Uterus (tissue), 3 donors: ENCODE measurements at regions not wholly inside any gene's neighbourhood (a gene's known extent, or its start where the extent isn't known, plus 50 kb on each side); places are given as distances from the start of the nearest gene placed in this dataset.
"Not testable (repeated sequence)": the region's sequence is repeated elsewhere in the genome, so short reads cannot be mapped to it uniquely, and the experiment has no call there.

Experiments used
- DNase-seq, 2 donors: peaks; one replicate each; pipeline ENCODE4 v3.0.0-alpha.2; 2019 to 2020
- H3K27ac ChIP-seq, 2 donors: fragments of 200-600 bp; sonication (generic); 1 replicate in 1 of 2; 2 replicates in 1 of 2; pipeline ENCODE4 v1.5.1; 2016 to 2018
- H3K27me3 ChIP-seq, 2 donors: fragments of 200-600 bp; sonication (generic); one replicate each; pipeline ENCODE4 v1.5.1; 2018 to 2019; ENCODE audit warnings: control low read depth in 1 of 2
- H3K36me3 ChIP-seq, 2 donors: fragments of 200-600 bp; sonication (generic); one replicate each; pipeline ENCODE4 v1.5.1; 2019; ENCODE audit warnings: control low read depth in 1 of 2
- H3K4me1 ChIP-seq, 2 donors: fragments of 200-600 bp; sonication (generic); one replicate each; pipeline ENCODE4 v1.5.1; 2018 to 2019; ENCODE audit warnings: control low read depth in 1 of 2
- H3K4me3 ChIP-seq, 2 donors: fragments of 200-600 bp; sonication (generic); 1 replicate in 1 of 2; 2 replicates in 1 of 2; pipeline ENCODE4 v1.5.1; 2018 to 2019; ENCODE audit warnings: mild to moderate bottlenecking in 1 of 2
- H3K9me3 ChIP-seq, 2 donors: fragments of 200-600 bp; sonication (generic); one replicate each; pipeline ENCODE4 v1.5.1; 2019; ENCODE audit warnings: control low read depth in 1 of 2
- POLR2A ChIP-seq, 2 donors: fragments of 450-650 bp; IDR thresholded peaks; one replicate each; pipeline ENCODE4 v1.6.1; 2016; ENCODE audit warnings: antibody characterized with exemption in 2 of 2, mild to moderate bottlenecking in 1 of 2, moderate library complexity in 1 of 2
- intact Hi-C: fragments of 100-400 bp; cut with DNase I; formaldehyde crosslinking; loops from one replicate; pipeline ENCODE4 v1.15.1; 2023; ENCODE audit warnings: low total_unique reads
- TF ChIP-seq, protein P1 (sequence below), 4 experiments: fragments of 200-600 bp in 2 of 4; fragments of 450-650 bp in 2 of 4; sonication (generic) in 2 of 4; IDR thresholded peaks; one replicate each; pipeline ENCODE4 v1.5.1; 2016 to 2019; ENCODE audit warnings: antibody characterized with exemption in 4 of 4, mild to moderate bottlenecking in 2 of 4, moderate library complexity in 1 of 4
- donor health status: DM: yes; HTN: yes; CAD: no.

DNA sequence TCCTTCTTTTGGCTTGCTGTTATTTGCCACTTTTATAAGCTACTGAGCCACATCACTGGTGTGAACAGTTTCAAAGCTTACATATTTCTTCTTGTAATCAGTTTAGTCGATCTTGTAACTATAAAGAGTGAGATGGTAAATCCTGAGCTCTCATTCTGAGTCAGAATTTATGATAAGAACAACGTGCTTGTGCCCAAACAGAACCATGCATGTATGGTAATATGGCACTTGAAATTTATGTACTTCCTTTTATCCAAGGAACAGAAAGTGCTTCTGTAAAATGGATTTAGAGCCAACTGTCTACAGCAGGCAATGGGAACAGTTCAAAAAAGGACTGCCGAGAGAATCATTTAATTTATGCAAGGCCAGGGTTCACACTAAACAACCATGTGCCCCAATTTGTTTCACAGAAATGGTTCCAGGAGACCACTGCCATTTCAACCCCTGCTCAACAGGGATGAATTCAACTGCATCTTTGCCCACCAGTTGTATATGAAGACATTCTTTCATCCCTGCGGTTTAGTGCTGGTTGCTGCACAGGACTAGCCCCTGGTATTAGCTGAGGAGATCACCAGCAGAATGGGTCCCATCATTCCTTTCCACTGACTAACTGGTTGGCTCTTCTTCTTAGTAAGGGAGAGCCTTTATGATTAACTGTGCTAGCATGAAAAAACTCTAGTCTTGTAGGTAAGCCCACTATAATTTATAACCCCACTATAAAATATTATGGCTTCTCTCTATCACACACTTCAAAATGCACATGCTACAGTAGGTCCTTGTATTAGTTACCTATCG, 162.9 kb upstream of the PGRMC2 start:
- intact Hi-C loops: loop anchor here (5.0 kb wide), 1 partner anchor 362 kb away; no protein-coding TSS in a partner anchor
- Histone ChIP-seq H3K4me1 (no peaks in the 10 kb centered on the region), H3K27ac (no peak overlapping the region), H3K9me3 (no peaks in the 10 kb centered on the region), H3K36me3 (no peaks in the 10 kb centered on the region), H3K27me3 (no peaks in the 10 kb centered on the region), H3K4me3 (no peak overlapping the region)
- TF ChIP-seq, protein P1, sequence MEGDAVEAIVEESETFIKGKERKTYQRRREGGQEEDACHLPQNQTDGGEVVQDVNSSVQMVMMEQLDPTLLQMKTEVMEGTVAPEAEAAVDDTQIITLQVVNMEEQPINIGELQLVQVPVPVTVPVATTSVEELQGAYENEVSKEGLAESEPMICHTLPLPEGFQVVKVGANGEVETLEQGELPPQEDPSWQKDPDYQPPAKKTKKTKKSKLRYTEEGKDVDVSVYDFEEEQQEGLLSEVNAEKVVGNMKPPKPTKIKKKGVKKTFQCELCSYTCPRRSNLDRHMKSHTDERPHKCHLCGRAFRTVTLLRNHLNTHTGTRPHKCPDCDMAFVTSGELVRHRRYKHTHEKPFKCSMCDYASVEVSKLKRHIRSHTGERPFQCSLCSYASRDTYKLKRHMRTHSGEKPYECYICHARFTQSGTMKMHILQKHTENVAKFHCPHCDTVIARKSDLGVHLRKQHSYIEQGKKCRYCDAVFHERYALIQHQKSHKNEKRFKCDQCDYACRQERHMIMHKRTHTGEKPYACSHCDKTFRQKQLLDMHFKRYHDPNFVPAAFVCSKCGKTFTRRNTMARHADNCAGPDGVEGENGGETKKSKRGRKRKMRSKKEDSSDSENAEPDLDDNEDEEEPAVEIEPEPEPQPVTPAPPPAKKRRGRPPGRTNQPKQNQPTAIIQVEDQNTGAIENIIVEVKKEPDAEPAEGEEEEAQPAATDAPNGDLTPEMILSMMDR (IDR thresholded peaks at IDR 0.05): no peak
- TF ChIP-seq POLR2A (IDR thresholded peaks at IDR 0.05): no peak
- DNase-seq: no peak

DNA sequence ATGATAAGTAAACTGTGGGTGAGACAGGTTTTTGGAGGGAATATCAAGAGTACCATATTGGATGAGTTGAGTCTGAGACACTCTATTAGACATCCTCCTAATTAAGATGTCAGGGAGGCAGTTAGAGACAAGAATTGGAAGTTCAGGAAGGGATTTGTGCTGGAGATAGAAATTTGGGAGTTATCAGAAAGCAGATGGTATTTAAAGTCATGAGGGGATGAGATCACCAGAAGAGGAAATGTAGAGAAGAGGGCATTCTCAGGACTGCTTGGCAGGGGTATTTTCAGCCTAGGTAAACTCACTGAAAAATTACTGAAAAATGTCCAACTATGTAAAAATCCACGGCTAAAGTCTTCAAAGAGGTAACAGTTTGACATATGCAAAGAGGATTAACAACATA, 161.6 kb upstream of the PGRMC2 start:
- no peaks in the 10 kb centered on the region for H3K27me3 ChIP-seq
- no peaks in the 10 kb centered on the region for H3K9me3 ChIP-seq
- no peak for DNase-seq
- TF ChIP-seq, protein P1 (IDR thresholded peaks at IDR 0.05): no peak
- TF ChIP-seq POLR2A (IDR thresholded peaks at IDR 0.05): no peak
- H3K27ac ChIP-seq: no peak overlapping the region
- intact Hi-C loops: no loop called here
- H3K4me1 ChIP-seq: no peaks in the 10 kb centered on the region
- H3K36me3 ChIP-seq: no peaks in the 10 kb centered on the region
- no peak overlapping the region for H3K4me3 ChIP-seq

DNA sequence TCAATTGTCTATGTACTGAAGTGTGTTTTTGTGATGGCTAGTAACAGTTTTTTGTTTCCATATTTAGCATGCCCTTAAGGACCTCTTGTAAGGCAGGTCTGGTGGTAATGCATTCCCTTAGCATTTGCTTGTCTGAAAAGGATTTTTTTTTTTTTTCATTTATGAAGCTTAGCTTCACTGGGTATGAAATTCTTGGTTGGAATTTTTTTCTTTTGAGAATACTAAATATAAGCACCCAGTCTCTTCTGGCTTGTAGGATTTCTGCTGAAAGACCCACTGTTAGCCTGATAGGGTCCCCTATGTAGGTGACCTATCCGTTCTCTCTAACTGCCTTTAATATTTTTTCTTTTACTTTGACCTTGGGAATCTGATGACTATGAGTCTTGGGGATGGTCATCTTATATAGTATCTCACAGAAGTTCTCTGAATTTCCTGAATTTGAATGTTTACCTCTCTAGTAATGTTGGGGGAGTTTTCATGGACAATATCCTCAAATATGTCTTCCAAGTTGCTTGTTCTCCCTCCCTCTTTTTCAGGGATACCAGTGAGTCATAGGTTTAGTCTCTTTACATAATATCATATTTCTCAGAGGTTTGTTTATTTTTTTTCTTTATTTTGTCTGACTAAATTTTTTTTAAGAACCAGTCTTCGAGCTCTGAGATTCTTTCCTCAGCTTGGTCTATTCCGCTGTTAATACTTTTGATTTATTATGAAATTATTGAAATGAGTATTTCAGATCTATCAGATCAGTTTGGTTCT, 157.1 kb upstream of the PGRMC2 start:
- Histone ChIP-seq H3K27me3 (no peaks in the 10 kb centered on the region), H3K4me1 (no peaks in the 10 kb centered on the region), H3K4me3 (no peak overlapping the region), H3K9me3 (no peaks in the 10 kb centered on the region), H3K27ac (no peak overlapping the region), H3K36me3 (no peaks in the 10 kb centered on the region)
- TF ChIP-seq, protein P1 (IDR thresholded peaks at IDR 0.05): no peak
- TF ChIP-seq POLR2A (IDR thresholded peaks at IDR 0.05): no peak
- intact Hi-C loops: no loop called here
- no peak for DNase-seq

DNA sequence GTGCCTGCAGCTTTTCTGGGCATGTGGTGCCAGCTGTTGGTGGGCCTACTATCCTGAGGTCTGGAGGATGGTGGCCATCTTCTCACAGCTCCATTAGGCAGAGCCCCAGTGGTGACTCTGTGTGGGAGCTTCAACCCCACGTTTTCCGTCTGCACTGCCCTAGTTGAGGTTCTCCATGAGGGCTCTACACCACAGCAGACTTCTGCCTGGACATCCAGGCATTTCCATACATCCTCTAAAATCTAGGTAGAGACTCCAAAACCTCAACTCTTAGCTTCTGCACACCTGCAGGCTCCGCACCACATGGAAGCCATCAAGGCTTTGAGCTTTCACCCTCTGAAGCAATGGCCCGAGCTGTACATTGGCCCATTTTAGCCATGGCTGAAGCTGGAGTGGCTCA, 153.3 kb upstream of the PGRMC2 start:
- H3K9me3 ChIP-seq: no peaks in the 10 kb centered on the region
- intact Hi-C loops: no loop called here
- no peak for DNase-seq
- H3K27ac ChIP-seq: no peak overlapping the region
- no peak overlapping the region for H3K4me3 ChIP-seq
- no peaks in the 10 kb centered on the region for H3K27me3 ChIP-seq
- TF ChIP-seq, protein P1 (IDR thresholded peaks at IDR 0.05): no peak
- TF ChIP-seq POLR2A (IDR thresholded peaks at IDR 0.05): no peak
- no peaks in the 10 kb centered on the region for H3K4me1 ChIP-seq
- H3K36me3 ChIP-seq: no peaks in the 10 kb centered on the region

DNA sequence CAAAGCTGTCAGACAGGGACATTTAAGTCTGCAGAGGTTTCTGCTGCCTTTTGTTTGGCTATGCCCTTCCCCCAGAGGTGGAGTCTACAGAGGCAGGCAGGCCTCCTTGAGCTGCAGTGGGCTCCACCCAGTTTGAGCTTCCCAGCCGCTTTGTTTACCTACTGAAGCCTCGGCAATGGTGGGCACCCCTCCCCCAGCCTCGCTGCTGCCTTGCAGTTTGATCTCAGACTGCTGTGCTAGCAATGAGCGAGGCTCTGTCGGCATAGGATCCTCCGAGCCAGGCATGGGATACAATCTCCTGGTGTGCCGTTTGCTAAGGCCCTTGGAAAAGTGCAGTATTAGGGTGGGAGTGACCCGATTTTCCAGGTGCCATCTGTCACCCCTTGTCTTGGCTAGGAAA, 149.4 kb upstream of the PGRMC2 start:
- not testable (repeated sequence) for DNase-seq

DNA sequence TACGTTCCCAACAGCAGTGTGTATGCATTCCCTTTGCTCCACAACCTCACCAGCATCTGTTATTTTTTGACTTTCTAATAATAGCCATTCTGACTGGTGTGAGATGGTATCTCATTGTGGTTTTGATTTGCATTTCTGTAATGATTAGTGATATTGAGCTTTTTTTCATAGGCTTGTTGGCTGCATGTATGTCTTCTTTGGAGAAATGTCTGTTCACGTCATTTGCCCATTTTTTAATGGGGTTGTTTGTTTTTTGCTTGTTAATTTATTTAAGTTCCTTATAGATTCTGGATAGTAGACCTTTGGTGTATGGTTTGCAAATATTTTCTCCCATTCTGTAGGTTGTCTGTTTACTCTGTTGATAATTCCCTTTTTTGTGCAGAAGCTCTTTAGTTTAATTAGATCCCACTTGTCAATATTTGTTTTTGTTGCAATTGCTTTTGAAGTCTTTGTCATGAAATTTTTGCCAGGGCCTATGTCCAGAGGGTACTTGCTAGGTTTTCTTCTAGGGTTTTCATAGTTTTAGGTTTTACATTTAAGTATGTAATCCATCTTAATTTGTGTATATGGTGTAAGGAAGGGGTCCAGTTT, 141.5 kb upstream of the PGRMC2 start:
- H3K4me3 ChIP-seq, H3K27ac ChIP-seq, H3K9me3 ChIP-seq, H3K4me1 ChIP-seq, DNase-seq, H3K36me3 ChIP-seq, H3K27me3 ChIP-seq, intact Hi-C loops: not testable (repeated sequence)

More for the DNA sequence above, 149.4 kb upstream of the PGRMC2 start:
- intact Hi-C loops, H3K27ac ChIP-seq, H3K4me3 ChIP-seq, H3K9me3 ChIP-seq, H3K4me1 ChIP-seq, H3K36me3 ChIP-seq, H3K27me3 ChIP-seq: not testable (repeated sequence)
